Hepatocyte (in vitro differentiated cells): ENCODE measurements at regions not wholly inside any gene's neighbourhood (a gene's known extent, or its start where the extent isn't known, plus 50 kb on each side); places are given as distances from the start of the nearest gene placed in this dataset.

ENCODE experiments used
- EZH2 ChIP-seq: fragments of 200-600 bp; sonication (generic); IDR thresholded peaks from 2 replicates; pipeline ENCODE4 v1.6.1; 2016; ENCODE audit warnings: antibody characterized with exemption, mild to moderate bottlenecking, borderline replicate concordance
- EZH2phosphoT487 ChIP-seq: fragments of 200-600 bp; sonication (generic); IDR thresholded peaks from one replicate; pipeline ENCODE4 v1.6.1; 2018; ENCODE audit warnings: antibody characterized with exemption, mild to moderate bottlenecking, low read depth, moderate library complexity; ENCODE audit not compliant: unreplicated experiment, severe bottlenecking
- TF ChIP-seq, protein P1 (sequence below): fragments of 200-600 bp; sonication (generic); IDR thresholded peaks from 2 replicates; pipeline ENCODE4 v1.5.1; 2016; ENCODE audit warnings: antibody characterized with exemption, mild to moderate bottlenecking; ENCODE audit not compliant: poor library complexity

DNA sequence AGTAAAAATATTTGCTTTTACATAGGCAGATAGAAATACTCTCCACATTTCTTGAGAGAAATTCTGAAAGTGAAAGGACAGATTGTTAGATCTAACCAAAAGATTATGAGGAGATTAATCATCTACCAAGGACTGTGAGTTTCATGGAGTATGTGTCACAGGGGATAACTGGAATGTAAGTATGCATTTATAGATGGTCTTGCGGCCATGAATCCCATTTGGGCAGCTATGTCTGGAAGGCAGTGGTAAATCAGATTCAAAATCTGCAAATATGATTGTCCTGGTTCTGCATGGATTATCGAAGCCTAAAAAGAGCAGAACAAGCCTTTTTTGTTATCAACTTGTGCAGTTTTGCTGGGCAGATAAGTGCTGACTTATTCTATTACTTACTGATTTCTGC is 293.8 kb downstream of the RFPL4B start:
- no peak for TF ChIP-seq EZH2
- TF ChIP-seq, protein P1, sequence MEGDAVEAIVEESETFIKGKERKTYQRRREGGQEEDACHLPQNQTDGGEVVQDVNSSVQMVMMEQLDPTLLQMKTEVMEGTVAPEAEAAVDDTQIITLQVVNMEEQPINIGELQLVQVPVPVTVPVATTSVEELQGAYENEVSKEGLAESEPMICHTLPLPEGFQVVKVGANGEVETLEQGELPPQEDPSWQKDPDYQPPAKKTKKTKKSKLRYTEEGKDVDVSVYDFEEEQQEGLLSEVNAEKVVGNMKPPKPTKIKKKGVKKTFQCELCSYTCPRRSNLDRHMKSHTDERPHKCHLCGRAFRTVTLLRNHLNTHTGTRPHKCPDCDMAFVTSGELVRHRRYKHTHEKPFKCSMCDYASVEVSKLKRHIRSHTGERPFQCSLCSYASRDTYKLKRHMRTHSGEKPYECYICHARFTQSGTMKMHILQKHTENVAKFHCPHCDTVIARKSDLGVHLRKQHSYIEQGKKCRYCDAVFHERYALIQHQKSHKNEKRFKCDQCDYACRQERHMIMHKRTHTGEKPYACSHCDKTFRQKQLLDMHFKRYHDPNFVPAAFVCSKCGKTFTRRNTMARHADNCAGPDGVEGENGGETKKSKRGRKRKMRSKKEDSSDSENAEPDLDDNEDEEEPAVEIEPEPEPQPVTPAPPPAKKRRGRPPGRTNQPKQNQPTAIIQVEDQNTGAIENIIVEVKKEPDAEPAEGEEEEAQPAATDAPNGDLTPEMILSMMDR = no peak
- no peak for TF ChIP-seq EZH2phosphoT487
